Naive thymus-derived CD8-positive, alpha-beta T cell (primary cell): ENCODE measurements at regions not wholly inside any gene's neighbourhood (a gene's known extent, or its start where the extent isn't known, plus 50 kb on each side); places are given as distances from the start of the nearest gene placed in this dataset.
A peak's percentile ranks its signal among the peaks of the same experiment; 100 is the strongest.

Experiments
- ATAC-seq, 2 donors: fragments of 150-1000 bp; cut with Tn5 transposase in 1 of 2; sonication (Bioruptor Pico), chemical (Tn5 transposase) in 1 of 2; 1 replicate in 1 of 2; 2 replicates in 1 of 2; pipeline ENCODE4 v1.10.0; 2021; ENCODE audit warnings: mild to moderate bottlenecking in 2 of 2, moderate library complexity in 2 of 2
- POLR2A ChIA-PET: fragments of 350-600 bp; sonication (Branson Sonifier 250); formaldehyde crosslinking; loops from one replicate; lab custom pipeline; 2021; ENCODE audit warnings: antibody characterized with exemption; lab: Charles Lee
- DNase-seq, 10 donors: peaks; one replicate each; pipeline versions ENCODE4 v3.0.0 to v3.0.0-alpha.2; 2020 to 2022
- H3K27ac Mint-ChIP-seq, 10 donors: one replicate each; pipeline ENCODE4 v1.8.0; 2020 to 2022; ENCODE audit warnings: mild to moderate bottlenecking in 10 of 10, mixed read lengths in 10 of 10, moderate library complexity in 4 of 10, inconsistent platforms in 1 of 10
- H3K27me3 Mint-ChIP-seq, 5 donors: one replicate each; pipeline ENCODE4 v1.8.0; 2021 to 2022; ENCODE audit warnings: mixed read lengths in 5 of 5
- H3K36me3 Mint-ChIP-seq, 3 donors: one replicate each; pipeline ENCODE4 v1.8.0; 2020 to 2022; ENCODE audit warnings: mixed read lengths in 3 of 3, mild to moderate bottlenecking in 2 of 3, inconsistent platforms in 1 of 3
- H3K4me1 Mint-ChIP-seq, 4 donors: one replicate each; pipeline ENCODE4 v1.8.0; 2021 to 2022; ENCODE audit warnings: mixed read lengths in 4 of 4
- H3K4me3 Mint-ChIP-seq, 10 donors: one replicate each; pipeline ENCODE4 v1.8.0; 2020 to 2022; ENCODE audit warnings: mild to moderate bottlenecking in 10 of 10, mixed read lengths in 10 of 10, moderate library complexity in 6 of 10, inconsistent platforms in 1 of 10
- H3K9me3 Mint-ChIP-seq, 9 donors: one replicate each; pipeline ENCODE4 v1.8.0; 2020 to 2022; ENCODE audit warnings: mixed read lengths in 9 of 9, mild to moderate bottlenecking in 3 of 9, inconsistent platforms in 1 of 9, moderate library complexity in 1 of 9

- Mint-ChIP-seq H3K36me3 (peaks cover 0 to 6% (median 3%) of the 10 kb centered on the region in 3 donors), H3K27ac (no peak overlapping the region), H3K9me3 (peaks cover 0 to 6% (median 0%) of the 10 kb centered on the region in 9 donors), H3K4me3 (no peak overlapping the region), H3K27me3 (peaks cover 3 to 43% (median 25%) of the 10 kb centered on the region in 5 donors), H3K4me1 (peaks cover 0 to 13% (median 1%) of the 10 kb centered on the region in 4 donors)
- ATAC-seq (no peak), DNase-seq (no peak)
- POLR2A ChIA-PET, result no interaction called here
Measured at GRCh38 chr22:22391543-22391942, 117.0 kb downstream of the ZNF280B start.

DNA sequence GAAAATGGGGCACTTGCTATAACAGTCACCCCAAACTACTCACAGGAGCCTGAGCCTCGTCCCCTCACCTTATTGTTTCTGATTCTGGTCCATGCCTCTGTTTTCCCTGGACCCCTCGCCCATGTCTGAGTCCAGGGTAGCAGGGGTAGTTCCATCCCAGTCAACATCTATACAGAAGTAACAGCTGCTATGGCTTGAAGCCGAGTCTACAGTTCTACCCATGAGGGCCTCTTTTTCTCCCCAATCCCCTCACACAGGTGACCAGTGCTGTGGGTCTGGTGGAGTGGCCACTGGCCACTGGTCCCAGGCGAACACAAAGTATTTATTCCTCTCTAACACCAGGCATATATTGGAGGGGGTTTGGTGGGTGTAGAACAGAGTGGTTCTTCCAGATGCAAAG is 116.4 kb downstream of the ZNF280B start:
- peaks cover 0 to 6% (median 0%) of the 10 kb centered on the region in 9 donors for H3K9me3 Mint-ChIP-seq
- peaks cover 4 to 43% (median 30%) of the 10 kb centered on the region in 5 donors for H3K27me3 Mint-ChIP-seq
- H3K36me3 Mint-ChIP-seq, result peaks cover 0 to 6% (median 3%) of the 10 kb centered on the region in 3 donors
- H3K4me1 Mint-ChIP-seq, result peaks cover 0 to 15% (median 1%) of the 10 kb centered on the region in 4 donors
- no peak overlapping the region for H3K27ac Mint-ChIP-seq
- POLR2A ChIA-PET, result no interaction called here
- ATAC-seq (no peak), DNase-seq (no peak)
- H3K4me3 Mint-ChIP-seq, result no peak overlapping the region

DNA sequence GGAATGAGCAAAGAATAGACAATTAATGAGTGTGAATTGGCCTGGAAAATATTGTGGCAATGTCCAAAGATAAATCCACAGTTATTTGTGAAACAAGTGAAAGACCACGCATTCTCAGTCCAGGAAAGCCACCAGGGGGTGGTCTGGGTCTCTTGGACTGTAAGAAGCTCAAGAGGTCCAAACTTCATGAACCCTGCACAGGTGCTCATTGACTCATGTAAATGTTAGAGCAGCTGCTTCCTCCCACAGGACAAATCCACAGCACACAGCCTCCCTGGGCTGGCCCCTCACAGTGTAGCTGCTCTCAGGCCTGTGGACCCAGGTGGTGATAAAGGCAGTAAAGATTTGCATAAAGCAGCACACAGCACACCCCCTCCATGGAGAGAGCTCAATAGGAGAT is 114.0 kb downstream of the ZNF280B start:
- Mint-ChIP-seq H3K27ac (no peak overlapping the region), H3K4me1 (peaks cover 0 to 18% (median 1%) of the 10 kb centered on the region in 4 donors), H3K9me3 (peaks cover 0 to 6% (median 0%) of the 10 kb centered on the region in 9 donors), H3K4me3 (peak overlapping the region in 1 of 10 donors; percentile 5), H3K27me3 (peaks cover 4 to 31% (median 21%) of the 10 kb centered on the region in 5 donors), H3K36me3 (peaks cover 0 to 6% (median 3%) of the 10 kb centered on the region in 3 donors)
- DNase-seq (no peak), ATAC-seq (no peak)
- POLR2A ChIA-PET, result no interaction called here

GRCh38 chr22:22395245-22395644 is 113.3 kb downstream of the ZNF280B start:
- Mint-ChIP-seq H3K36me3 (peaks cover 0 to 6% (median 5%) of the 10 kb centered on the region in 3 donors), H3K27ac (peak overlapping the region in 2 of 10 donors; percentile 23 to 42), H3K4me3 (no peak overlapping the region), H3K27me3 (peaks cover 4 to 25% (median 18%) of the 10 kb centered on the region in 5 donors), H3K9me3 (peaks cover 0 to 6% (median 0%) of the 10 kb centered on the region in 9 donors), H3K4me1 (peaks cover 0 to 18% (median 1%) of the 10 kb centered on the region in 4 donors)
- DNase-seq, result no peak
- POLR2A ChIA-PET, result no interaction called here
- no peak for ATAC-seq

DNA sequence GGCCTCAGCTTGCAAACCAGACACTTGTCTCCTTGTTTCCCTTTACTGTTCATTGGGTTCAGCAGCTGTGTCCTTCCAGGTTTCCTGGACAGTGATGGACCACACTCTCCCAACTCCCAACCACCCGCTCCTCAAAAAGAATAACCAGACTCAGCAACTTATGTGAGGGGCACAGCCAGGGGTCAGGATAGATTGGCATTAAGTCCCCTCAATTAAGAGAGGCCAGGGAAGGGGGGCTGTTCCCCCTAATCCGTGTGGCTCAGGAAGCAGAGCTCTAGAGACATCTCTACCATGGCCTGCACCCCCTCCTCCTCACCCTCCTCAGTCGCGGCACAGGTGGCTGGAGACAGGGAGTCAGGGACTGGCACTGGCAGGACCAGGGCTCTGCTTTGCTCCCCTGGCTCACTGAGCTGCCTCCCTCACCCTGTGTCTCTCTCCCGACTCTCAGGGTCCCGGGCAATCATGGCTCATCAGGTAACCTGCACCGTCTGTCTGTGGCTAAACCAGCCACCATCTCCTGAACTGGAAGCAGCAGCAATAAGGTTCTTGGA is 111.7 kb downstream of the ZNF280B start:
- peaks cover 0 to 6% (median 0%) of the 10 kb centered on the region in 9 donors for H3K9me3 Mint-ChIP-seq

DNA sequence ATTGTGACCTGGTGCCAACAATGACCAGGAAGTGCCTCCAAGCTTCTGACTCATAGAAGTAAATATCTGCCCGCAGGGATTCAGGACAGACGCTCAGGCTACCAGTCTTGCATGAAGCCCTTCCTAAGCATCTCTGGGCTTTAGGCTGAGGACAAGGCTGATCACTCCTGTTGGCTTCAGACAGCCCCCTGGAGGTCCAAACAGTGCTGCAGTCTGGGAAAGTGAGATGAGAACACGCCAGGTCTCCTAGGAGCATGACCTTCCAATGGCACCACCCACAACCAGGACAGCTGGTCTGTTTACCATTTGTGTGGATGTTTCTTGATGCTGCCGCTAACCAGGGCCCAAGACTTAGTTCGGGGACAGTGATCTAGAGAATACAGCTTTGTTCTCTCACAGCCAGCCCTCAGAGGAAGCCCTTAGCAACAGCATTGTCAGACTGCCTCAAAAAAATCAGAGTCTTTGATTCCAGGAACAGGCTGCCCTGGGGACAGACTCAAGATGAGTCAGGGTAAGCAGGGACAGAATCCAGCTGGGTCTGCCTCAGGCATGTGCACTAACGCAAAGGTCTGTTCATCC is 111.2 kb downstream of the ZNF280B start:
- Mint-ChIP-seq H3K4me1 (peaks cover 0 to 18% (median 1%) of the 10 kb centered on the region in 4 donors), H3K27me3 (peaks cover 3 to 14% (median 10%) of the 10 kb centered on the region in 5 donors), H3K9me3 (peaks cover 0 to 4% (median 0%) of the 10 kb centered on the region in 9 donors), H3K27ac (no peak overlapping the region), H3K36me3 (peaks cover 0 to 5% (median 4%) of the 10 kb centered on the region in 3 donors), H3K4me3 (no peak overlapping the region)
- POLR2A ChIA-PET, result no interaction called here
- no peak for ATAC-seq
- DNase-seq, result no peak

More for the DNA sequence above, 111.7 kb downstream of the ZNF280B start:
- Mint-ChIP-seq H3K4me3 (no peak overlapping the region), H3K36me3 (peaks cover 0 to 6% (median 5%) of the 10 kb centered on the region in 3 donors), H3K4me1 (peaks cover 0 to 18% (median 1%) of the 10 kb centered on the region in 4 donors), H3K27me3 (peaks cover 4 to 20% (median 12%) of the 10 kb centered on the region in 5 donors), H3K27ac (no peak overlapping the region)
- no peak for DNase-seq
- POLR2A ChIA-PET, result no interaction called here
- no peak for ATAC-seq

DNA sequence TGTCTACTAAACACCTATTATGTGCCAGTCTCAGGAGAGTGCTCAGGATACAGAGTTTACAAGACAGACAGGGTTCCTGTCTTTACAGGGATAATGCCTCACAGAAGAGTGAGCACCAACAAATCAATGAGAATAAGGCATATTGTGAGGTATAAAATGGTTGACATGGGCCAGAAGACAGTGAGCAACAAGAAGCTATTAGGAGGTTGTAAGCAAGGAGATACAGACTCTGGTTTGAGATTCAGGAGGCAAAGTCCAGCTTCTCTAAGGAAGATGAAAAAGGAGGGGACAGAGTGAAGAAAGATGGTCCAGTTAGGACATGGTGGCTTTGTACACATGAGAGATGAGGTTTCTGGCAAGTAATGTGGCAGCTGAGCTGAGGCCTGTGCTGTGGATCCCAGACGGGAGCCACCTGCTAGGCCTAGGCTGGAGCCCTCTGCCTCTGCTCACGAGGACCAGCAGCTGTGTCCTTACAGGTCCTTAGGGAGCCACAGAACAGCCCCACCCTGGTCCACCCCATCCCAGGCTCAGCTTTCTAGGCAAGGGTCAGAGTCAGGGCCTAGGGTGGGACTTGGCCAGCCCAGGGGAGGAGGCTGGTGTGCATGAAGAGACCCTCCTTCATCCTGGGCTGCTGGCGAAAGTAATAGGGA is 110.5 kb downstream of the ZNF280B start:
- Mint-ChIP-seq H3K27ac (no peak overlapping the region), H3K4me1 (peaks cover 0 to 18% (median 1%) of the 10 kb centered on the region in 4 donors), H3K27me3 (peaks cover 1 to 14% (median 9%) of the 10 kb centered on the region in 5 donors), H3K36me3 (peaks cover 0 to 2% (median 0%) of the 10 kb centered on the region in 3 donors), H3K4me3 (no peak overlapping the region), H3K9me3 (no peaks in the 10 kb centered on the region)
- POLR2A ChIA-PET, result no interaction called here
- no peak for DNase-seq
- no peak for ATAC-seq

- Mint-ChIP-seq H3K36me3 (peaks cover 0 to 2% (median 0%) of the 10 kb centered on the region in 3 donors), H3K9me3 (no peaks in the 10 kb centered on the region), H3K4me3 (no peak overlapping the region), H3K27me3 (peaks cover 1 to 14% (median 9%) of the 10 kb centered on the region in 5 donors), H3K4me1 (peaks cover 0 to 18% (median 1%) of the 10 kb centered on the region in 4 donors), H3K27ac (no peak overlapping the region)
- ATAC-seq, result no peak
- DNase-seq, result no peak
- POLR2A ChIA-PET, result interaction anchor here (0.6 kb wide), 1 partner anchor 60 kb away, joined by 3 read pairs; no protein-coding TSS in a partner anchor
Measured at GRCh38 chr22:22398530-22399327, 109.8 kb downstream of the ZNF280B start.

DNA sequence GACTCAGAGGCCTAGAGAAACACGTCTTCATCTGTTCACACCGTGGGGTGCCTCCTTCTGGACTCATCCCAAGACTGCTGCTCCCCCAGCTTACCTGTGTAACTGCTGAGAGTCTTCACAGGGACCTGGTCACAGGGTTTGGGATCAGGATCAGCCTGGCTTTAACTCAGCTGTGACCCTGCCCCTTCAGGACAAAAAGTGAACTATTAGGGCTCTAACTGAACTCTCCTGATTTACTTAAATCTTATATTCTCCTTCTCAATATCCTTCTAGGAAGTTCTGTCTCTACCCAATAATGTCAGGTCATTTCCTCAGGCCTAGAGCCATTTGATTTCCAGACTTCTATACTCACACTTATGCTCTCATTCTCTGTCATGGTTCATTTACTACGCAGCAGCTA is 108.4 kb downstream of the ZNF280B start:
- no peak overlapping the region for H3K27ac Mint-ChIP-seq
- POLR2A ChIA-PET, result no interaction called here
- peaks cover 0 to 2% (median 0%) of the 10 kb centered on the region in 3 donors for H3K36me3 Mint-ChIP-seq
- no peak for ATAC-seq
- no peaks in the 10 kb centered on the region for H3K9me3 Mint-ChIP-seq
- peaks cover 1 to 14% (median 9%) of the 10 kb centered on the region in 5 donors for H3K27me3 Mint-ChIP-seq
- peaks cover 0 to 15% (median 1%) of the 10 kb centered on the region in 4 donors for H3K4me1 Mint-ChIP-seq
- H3K4me3 Mint-ChIP-seq, result no peak overlapping the region
- no peak for DNase-seq

DNA sequence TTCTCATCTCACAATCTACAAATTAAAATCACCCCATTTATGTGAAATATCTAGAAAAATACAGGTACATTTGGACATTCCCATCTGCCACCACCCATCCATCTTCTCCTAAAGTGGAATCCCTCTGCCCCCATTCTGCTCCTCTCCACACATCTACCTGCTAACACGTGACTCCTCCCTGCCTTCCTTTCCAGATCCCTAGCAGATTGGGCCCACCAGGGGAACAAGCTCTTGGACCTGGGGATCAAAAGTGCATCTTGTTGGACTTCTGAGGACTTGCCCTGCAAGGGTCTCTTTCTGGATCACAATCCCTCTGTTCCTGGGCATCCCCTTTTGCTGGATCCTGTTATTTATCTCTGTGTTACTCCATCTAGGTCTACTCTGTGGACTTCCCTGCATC is 107.6 kb downstream of the ZNF280B start:
- POLR2A ChIA-PET, result no interaction called here
- peaks cover 2 to 18% (median 12%) of the 10 kb centered on the region in 5 donors for H3K27me3 Mint-ChIP-seq
- DNase-seq, result no peak
- H3K4me1 Mint-ChIP-seq, result peaks cover 0 to 10% (median 0%) of the 10 kb centered on the region in 4 donors
- ATAC-seq, result no peak
- no peaks in the 10 kb centered on the region for H3K9me3 Mint-ChIP-seq
- no peak overlapping the region for H3K27ac Mint-ChIP-seq
- peaks cover 0 to 2% (median 0%) of the 10 kb centered on the region in 3 donors for H3K36me3 Mint-ChIP-seq
- no peak overlapping the region for H3K4me3 Mint-ChIP-seq

DNA sequence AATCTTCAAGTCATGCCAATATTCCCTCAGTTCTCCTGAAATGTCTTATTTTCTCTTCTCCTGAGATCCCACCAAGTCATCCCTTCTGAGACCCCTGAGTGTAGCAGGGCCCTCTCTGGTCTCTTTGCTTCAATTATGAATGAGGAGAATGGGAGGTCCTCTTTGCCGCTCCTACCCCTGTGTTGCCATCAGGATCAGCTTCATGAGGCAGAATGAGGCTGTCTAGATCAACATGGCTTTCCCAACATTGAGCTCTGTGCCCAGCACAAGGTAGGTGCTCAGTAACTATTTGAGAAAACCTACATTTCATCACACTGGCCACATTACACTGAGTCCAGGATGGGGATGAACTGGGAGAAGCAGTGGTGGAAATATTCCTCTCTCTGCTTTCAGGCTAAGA is 107.2 kb downstream of the ZNF280B start:
- Mint-ChIP-seq H3K27ac (no peak overlapping the region), H3K27me3 (peaks cover 2 to 18% (median 12%) of the 10 kb centered on the region in 5 donors), H3K4me1 (peaks cover 0 to 10% (median 0%) of the 10 kb centered on the region in 4 donors), H3K4me3 (no peak overlapping the region), H3K36me3 (peaks cover 0 to 2% (median 0%) of the 10 kb centered on the region in 3 donors), H3K9me3 (no peaks in the 10 kb centered on the region)
- ATAC-seq (no peak), DNase-seq (no peak)
- POLR2A ChIA-PET, result no interaction called here

- POLR2A ChIA-PET, result no interaction called here
- no peaks in the 10 kb centered on the region for H3K9me3 Mint-ChIP-seq
- DNase-seq (no peak), ATAC-seq (no peak)
- H3K4me3 Mint-ChIP-seq, result no peak overlapping the region
- peaks cover 0 to 2% (median 0%) of the 10 kb centered on the region in 3 donors for H3K36me3 Mint-ChIP-seq
- H3K4me1 Mint-ChIP-seq, result peaks cover 0 to 10% (median 0%) of the 10 kb centered on the region in 4 donors
- peaks cover 3 to 13% (median 6%) of the 10 kb centered on the region in 5 donors for H3K27me3 Mint-ChIP-seq
- no peak overlapping the region for H3K27ac Mint-ChIP-seq
Measured at GRCh38 chr22:22403306-22403705, 105.2 kb downstream of the ZNF280B start.
